Activated T-helper 1 cell treated with anti-CD3 and anti-CD28 coated beads, Interleukin-2, amount 50 U/mL, for 16 hours (primary cell): ENCODE measurements at regions not wholly inside any gene's neighbourhood (a gene's known extent, or its start where the extent isn't known, plus 50 kb on each side); places are given as distances from the start of the nearest gene placed in this dataset.

Source experiments
- DNase-seq, 2 donors: peaks; one replicate each; pipeline ENCODE4 v3.0.0-alpha.2; 2020; ENCODE audit warnings: low read depth in 1 of 2, low spot score in 1 of 2

DNA sequence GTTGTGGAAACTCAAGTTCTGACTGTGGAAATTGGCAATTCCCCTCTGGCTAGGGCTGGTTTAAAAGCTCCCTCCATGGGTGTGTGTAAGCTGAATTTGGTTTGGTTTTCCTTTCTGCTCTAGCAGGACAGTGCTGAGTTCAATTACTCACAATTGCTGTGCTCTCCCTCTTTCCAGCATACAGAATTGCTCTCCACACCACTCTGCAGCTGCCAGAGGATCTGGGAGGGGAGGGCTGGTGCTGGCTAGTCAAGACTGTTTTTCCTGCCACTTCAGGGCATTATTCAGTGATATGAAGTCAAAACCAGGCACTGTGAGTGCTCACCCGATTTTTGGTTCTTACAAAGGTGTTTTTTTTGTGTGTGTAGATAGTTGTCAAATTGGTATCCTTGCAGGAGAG, 336.9 kb upstream of the SLC24A2 start:
- no peak for DNase-seq

DNA sequence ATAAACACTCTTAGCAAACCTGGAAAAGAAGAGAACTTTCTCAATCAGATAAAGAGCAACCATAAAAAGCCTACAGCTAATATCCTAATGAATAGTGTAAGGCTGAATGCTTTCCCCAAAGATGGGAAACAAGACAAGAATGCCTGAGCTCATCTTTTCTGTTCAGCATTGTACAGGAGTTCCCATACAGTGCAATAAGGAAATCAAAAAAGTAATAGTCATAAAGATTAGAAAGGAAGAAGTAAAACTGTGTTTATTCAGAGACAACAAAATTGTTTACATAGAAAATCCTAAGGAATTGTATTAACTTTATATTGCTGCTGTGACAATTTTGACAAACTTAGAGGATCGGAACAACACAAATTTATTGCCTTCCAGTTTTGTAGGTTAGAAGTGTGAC, 330.7 kb upstream of the SLC24A2 start:
- DNase-seq, result no peak

DNA sequence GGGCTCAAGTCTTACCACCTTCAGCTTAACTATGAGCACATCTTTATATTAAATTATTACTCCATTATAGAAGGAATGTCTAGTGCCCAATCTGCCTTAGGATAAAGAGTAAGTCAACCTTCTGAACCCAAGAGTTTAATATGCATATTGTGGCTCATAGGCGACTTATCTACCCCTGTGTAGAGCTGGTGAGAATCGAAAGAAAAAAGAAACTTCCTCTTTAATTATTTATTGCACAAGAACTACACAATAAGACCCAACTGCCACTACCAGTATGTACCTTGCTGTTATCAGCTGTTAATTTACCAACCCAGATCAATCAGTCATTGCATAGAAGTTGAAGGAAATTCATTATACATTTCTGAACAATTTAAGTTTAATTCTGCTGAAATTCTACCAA, 329.1 kb upstream of the SLC24A2 start:
- no peak for DNase-seq

DNA sequence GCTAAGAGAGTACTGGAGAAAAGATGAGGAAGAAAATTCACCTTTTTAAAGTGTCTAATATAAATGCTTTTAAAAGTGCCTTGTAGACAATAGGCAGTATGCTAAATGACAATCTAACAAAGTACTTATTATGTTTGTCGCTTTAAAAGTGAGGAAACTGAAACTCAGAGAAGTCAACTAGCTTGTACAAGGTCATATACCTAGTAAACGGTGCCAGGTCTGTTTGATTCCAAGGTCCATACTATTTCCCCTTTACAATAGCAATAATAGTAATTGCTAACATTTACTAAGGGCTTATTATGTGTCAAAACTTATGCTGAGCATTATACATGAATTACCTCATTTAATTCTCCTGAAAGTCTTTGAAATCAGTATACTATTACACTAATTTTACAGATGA, 328.6 kb upstream of the SLC24A2 start:
- DNase-seq, result no peak

DNA sequence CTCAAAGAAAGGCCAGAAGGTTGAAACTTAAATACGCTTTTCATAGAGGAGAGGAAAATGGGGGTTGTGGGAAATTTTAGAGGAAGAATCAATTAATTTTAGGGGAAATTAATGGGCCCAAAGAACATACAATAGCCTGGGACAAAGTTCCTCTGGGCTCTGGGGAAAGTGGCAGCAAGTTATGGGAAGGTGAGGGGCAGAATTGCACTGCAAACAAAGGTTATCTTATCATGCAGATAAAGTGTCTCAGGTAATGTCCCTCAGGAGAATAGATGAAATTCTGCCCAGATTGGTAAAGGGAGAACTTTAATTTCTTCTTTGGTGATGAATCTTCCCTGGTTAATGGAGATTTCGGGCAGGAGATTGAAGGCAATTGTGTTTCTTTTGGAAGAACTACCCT, 326.1 kb upstream of the SLC24A2 start:
- DNase-seq, result no peak

DNA sequence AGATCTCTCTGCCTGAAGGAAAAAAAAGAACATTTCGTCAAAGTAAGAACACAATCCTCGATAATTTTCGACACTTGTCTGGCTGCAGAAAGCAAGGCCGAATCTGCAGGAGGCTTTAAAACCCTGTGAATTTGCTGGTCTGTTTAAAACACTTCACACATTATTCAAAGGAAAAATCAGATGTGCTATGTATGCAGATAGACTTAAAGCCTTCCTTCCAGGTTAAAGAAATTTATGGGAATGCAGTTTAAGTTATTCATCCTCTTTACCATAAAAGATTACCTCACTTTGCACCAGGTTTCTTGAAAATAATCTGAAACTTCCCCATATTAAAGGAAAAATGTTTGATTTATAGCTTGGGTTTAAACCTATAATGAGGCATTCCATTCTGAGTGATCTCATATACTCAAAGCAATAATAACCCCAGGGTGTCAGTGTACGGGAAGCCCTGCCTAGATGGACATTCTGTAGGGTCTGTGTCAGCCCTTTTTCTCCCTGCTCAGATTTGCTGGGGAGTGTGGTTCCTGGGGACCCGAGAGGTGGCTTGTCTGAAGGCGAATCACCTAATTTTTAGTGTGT, 323.5 kb upstream of the SLC24A2 start:
- no peak for DNase-seq

DNA sequence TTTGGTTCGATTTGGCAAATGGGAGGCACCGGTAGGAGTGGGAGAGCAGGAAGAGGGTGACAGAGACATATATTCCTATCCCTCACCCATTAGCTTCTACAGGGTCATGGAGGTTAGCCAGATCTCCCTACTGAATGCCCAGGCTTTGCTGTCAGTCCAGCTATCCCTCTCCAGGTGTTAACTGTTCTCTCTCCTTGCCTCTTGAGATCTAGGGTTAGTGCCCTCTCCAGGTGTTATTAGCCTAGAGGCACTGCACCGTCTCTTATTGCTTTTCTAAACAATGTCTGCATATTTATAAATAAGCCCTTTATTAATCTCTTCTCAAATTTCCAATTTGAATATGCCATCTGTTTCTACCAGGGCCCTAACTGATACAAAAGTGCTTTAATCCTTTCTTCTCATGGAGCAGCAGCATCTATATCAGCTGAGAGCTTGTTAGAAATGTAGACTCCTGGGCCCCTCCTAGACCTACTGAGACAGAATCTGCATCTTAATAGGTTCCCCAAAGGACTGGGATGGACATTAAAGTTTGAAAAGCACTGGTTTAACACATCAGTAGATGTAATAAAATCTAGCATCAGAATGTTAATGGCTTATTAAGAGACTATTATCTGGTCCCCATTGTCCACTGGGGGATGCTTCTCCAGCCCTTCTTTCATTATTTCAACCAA, 322.5 kb upstream of the SLC24A2 start:
- DNase-seq, result no peak

DNA sequence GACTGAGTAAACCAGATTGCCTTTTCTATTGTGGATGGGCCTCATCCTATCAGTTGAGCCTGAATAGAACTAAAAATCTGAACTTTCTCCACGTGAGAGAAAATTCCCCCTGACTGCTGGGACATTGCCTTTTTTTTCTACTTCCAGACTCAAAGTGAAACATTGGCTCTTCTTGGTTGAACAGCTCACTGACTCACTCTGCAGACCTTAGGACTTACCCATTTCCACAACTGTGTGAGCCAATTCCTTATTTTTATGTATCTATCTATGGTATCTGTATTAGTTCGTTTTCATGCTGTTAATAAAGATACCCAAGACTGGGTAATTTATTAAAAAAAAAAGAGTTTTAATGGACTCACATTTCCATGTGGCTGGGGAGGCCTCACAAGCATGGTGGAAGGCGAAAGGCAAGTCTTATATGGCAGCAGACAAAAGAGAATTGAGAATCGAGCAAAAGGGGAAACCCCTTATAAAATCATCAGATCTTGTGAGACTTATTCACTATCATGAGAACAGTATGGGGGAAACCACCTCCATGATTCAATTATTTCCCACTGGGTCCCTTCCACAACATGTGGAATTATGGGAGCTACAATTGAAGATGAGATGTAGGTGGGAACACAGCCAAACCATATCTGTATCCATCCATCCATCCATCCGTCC, 306.7 kb upstream of the SLC24A2 start:
- no peak for DNase-seq

DNA sequence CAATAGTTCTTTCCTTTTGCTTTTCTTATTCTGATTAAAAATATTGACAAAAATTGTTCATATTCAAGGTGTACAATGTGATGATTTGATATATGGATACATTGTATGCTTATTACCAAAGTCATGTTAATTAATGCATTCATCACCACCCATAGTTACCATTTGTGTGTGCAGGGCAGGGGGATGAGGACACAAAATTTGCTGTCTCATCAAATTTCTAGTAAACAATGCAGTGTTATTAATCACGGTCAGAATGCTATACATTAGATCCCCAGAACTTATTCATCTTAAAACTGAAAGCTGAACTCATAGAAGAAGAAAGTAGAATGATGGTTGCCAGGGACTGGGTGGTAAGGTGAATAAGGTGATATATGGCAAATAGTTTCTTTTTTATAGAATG, 303.7 kb upstream of the SLC24A2 start:
- no peak for DNase-seq

DNA sequence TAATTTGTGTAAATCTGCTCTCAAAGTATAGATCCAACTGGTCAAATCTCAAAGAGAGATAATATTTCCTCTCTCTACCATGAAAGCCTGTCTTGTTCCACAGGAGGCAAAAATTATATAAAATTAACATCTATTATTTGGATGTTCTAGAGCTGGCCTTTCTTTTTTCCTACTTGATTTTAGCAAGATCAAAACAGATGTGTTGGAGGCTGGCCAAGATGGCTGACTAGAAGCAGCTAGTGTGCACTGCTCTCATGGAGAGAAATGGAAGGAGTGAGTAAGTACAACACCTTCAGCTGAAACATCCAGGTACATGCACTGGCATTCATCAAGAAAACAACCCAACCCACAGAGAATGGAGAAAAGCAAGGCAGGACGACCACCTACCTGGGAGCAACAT, 298.6 kb upstream of the SLC24A2 start:
- DNase-seq, result no peak

DNA sequence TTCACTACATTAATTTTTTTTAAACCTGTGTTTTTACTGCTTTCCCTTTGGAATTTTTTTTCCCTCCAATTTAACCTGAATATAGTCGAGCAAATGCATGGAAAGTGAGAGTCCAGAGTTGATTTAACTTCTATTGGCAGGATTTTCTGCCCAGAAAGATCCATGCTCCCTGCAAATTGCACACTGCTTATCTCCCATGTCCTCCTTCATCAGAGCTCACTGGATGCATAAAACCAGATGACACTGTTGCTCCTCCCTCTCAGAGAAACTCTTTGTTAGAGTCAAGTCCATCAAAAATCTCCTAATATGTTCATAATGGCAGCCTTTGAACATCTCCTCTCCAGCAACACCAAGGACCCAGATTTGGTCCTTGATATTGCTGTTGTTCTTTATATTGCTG, 297.0 kb upstream of the SLC24A2 start:
- DNase-seq, result no peak

DNA sequence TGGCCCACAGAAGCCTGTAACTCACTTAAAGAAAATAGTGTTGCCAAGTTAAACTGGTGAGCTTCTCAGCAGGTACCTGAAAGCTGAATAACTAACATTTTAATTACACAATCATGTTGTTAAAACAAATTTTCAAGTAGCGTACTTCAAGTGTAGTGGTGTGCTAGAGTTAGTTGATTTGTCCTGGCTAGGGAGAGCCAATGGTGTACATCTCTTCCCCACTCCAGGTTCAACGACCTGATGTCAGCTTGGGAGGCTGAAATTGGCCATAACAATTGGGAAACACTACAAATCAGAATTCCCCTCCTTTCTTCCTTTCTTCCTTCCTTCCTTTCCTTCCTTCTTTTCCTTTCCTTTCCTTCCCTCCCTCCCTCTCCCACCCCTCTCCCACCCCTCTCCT, 295.3 kb upstream of the SLC24A2 start:
- DNase-seq, result no peak

DNA sequence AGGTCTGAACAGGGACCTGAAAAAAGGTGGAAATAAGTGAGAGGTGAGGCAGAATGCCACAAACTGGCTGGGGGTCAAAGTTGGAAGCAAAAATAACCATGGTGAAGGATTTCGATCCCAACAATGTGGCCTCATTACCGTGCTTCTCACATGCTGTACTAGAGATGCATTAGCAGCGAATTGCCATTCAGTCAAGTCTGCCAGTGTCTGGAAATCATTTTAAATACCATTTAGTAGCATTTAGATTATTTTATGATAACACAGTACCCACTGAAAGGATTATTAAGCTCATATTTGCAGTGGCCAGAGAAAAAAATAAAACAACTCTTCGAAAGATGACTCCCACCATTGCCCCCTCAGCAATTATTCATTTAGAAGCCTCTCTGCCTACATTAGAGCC, 294.6 kb upstream of the SLC24A2 start:
- no peak for DNase-seq

DNA sequence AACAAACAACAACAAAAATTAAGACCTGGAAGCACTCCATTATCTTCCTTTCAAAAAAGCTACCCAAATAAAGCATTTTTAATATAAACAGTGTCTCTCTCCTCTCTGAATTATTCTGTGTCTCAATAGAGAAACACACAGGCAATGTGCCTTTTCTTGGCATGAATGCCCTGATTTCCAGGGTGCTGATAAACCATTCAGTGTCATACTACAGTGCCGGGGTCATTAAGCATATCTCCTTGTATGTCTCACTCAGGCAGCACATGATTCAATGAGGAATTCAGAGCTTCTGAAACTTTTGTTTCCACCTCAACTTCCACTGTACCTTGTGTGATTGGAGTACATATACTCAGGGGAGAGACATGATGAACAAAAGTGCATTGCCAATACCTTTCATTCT, 294.0 kb upstream of the SLC24A2 start:
- no peak for DNase-seq

DNA sequence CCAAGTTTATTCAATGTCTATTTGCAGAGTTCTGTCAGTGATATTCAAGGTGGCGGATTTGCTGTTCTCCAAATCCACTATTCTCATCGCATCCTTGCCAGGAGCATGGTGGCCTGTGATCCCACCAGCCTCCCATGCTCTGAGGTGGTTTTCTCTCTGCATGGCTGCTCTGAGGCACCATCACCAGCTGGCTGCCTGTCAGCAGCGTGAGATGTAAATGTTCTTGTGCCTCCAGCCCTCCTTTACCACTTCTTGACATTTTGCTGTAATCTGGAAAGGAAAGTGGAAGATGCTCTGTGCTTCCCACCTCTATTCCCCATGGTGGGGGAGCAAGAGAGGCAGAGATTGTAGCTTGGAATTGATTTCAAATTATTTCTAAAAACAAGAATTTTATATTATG, 293.6 kb upstream of the SLC24A2 start:
- no peak for DNase-seq

DNA sequence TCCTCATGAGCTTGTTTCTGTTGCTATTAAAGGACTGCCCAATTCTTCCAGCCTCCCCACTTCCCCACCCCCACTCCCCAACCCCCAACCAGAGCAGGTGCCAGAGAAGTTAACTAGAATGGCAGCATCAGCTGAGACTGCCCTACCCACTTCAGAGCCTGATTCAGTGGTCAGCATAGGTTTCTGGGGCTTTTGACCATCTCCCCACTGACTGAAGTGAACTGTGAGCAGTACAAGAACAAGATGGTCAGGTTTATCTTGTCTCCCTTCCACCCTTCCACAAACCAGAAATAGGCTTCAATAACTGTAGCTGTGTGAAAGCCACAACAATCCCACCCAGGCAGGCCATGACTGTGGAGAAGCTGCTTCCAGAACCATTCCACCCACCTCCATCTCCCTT, 289.4 kb upstream of the SLC24A2 start:
- no peak for DNase-seq

DNA sequence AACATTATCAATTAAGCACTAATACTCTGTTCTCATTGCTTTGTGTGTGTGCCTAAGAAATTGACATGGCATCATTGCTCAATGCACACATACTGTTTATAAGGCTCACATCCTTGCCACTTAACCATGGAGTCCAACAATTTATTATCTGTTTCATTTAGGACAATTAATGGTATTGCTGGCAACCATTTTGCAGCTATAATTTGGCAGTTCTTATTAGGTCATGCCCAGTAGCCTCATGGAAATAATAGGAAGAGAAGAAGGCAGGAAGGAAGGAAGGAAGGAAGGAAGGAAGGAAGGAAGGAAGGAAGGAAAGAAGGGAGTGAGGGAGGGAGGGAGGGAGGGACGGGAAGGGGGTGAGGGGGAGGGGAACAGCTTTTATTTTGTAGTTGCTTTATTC, 285.5 kb upstream of the SLC24A2 start:
- no peak for DNase-seq

DNA sequence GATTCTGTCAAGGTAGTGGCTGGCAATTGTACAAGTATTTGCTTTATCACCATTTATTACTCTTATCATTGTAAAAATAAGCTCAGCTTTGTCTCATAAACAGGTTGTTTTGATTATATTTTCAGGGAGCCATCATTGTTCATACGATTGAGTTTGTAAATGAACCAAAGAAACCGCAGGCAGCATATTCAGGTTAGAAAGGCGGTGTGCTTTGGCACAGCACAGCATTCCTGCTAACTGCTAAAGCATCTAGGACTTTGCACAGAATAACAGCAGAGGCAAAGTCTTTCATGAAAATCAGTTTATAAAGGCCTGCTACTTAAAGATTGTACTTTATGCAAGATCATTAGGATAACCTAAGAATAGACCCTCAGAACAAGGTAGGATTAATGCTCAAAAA, 281.5 kb upstream of the SLC24A2 start:
- DNase-seq, result no peak

DNA sequence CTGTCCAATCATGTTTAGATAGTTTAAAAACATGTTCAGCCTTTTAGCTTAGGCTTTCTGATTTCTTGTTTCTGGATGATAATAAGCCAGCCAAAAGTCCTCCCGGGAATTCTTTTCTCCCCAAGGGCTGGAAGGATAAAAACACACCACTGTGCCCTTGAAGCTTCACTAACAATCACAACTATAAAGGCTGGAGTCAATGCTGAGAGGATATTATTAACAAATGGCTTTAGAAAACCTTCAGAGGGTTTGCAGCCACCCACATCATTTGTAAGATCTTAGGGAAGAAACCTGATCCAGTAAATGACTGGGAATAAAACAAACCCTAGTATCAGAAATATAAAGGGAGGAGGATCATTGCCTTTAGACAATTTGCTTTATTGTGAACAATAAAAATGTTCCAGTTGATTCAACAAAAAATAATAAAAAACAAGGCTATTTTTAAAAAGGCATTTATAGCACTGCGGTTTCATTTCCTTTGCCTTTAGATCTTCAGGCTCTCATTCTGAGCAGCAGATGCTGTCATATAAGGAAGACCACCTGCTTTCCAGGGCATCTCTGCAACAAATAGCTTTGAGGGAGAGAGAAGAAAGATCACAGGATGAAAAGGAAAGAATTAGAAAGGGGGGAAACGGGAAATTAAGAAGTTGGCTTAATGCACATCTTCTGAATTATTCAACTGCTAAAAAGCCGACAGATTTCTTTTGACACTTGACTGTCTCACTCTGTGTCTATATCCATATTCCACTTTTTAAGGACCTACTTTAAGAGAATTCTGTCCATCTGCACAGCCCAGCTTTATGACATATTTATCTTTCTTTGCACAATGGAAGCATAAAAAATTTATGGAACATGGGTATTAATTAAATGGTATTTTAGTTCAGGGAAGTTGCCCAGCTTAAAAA, 277.2 kb upstream of the SLC24A2 start:
- DNase-seq, result no peak

DNA sequence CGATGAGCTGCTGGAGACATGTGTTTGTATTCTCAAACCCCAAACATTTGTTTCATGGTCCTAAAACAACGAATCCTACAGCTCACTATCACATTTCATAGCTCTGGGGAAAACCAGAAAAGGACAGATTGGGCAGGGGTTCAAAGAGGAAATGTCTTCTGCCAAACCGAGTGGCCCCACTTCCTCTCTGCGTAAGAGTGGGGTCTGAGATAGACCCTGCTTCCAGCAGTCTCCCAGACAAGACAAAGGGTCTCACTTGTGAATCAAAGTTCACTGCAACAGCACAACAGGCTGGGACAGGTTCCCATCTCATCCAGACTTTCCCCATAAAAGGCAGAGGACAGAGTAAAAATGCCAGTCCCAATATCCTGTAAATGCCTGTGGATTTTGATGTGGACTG, 276.2 kb upstream of the SLC24A2 start:
- DNase-seq, result no peak

DNA sequence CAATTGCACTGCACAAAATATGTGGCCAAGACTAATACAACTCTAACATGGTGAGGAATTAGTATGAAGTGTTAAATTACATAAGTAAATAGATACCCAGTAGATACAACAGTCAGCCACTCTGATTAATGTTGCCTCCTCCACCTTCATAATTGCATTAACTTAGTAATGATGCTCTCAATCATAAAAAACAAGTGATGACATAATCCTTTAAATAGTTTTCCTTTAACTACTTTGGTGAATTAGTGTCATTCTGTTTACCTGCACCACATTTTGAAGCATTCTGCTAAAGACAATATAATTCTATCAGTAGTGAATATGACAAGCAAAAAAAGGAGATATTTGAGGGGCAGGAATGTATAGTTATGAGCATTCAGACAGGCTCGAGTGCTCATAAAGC, 265.9 kb upstream of the SLC24A2 start:
- no peak for DNase-seq

DNA sequence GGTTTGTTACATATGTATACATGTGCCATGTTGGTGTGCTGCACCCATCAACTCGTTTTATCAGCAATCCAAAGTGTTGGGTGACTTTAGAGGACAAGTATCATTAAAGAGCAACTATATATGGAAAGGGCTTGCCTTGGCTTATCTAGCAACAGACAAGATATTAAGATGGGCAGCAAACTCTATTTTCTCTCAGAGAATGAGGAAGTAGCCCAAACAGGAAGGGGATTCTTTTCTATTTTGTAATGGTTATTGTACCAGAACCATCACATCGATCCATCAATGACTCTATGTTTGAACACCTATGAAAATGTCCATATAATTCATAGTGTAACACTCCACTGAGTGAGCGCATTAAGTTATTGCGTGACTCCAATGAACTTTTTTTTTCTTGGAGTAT, 260.1 kb upstream of the SLC24A2 start:
- no peak for DNase-seq
